GM18520 (cell line): ENCODE measurements at regions not wholly inside any gene's neighbourhood (a gene's known extent, or its start where the extent isn't known, plus 50 kb on each side); places are given as distances from the start of the nearest gene placed in this dataset.
A peak's percentile ranks its signal among the peaks of the same experiment; 100 is the strongest.

ENCODE experiments used
- ATAC-seq: cut with Tn5 transposase; IDR thresholded peaks from one replicate; pipeline ENCODE4 v1.9.1; 2021; ENCODE audit not compliant: unreplicated experiment

DNA sequence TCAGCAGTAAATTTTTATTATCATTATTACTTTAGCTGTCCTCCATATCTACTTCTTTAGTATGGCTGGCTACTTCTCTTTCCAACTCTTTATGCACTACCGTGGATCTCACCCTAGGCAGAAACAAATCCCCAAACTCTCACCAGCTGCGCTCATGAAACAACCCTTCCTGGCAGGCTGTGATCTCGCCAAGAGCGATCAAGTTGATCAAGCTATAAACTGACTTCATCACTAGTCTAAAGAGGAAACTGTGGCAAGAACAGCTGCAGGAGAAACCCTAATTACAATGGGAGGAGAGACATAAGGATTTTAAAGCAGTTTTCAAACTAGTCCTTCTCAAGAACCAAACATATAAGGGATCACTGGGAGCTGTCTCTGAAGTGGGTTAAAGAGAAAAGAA lies 160.5 kb upstream of the PRSS58 start:
- no peak for ATAC-seq

GRCh38 chr7:142414915-142415314 lies 157.1 kb upstream of the PRSS58 start:
- no peak for ATAC-seq

- peak; percentile 64 for ATAC-seq
These were observed 156.3 kb upstream of the PRSS58 start for GRCh38 chr7:142414135-142414534.

GRCh38 chr7:142413280-142414000 lies 155.6 kb upstream of the PRSS58 start:
- no peak for ATAC-seq

DNA sequence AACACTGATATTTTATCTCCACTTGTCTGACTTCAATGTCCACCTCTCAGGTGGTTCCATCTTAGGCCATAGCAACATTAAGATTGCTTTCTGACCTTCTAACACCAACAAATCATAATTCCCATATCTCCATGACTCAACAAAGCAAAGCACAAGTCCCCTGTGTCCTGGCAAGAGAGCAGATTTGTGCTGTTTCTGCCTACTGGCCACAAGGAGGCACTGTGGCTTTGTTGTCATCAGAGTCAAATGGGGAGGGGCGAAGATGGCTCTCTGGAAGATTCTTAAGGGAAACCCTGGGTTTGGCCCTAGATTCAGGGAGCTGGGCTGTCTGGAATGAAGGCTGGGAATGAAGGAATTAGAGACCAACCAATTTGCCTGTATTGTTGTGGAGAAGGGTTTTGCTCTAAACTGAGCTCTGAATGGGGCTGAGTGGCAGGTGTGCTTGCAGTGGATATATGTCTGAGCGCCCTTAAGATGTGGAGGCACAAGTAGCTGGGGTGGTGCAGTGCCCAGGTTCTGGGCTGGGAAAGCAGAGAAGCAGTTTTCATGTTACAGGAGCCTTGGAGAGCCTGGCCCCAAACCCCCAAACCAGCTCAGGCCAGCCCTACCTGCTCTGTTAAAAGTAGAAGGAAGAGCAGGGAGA lies 154.8 kb upstream of the PRSS58 start:
- ATAC-seq = peak; percentile 78

GRCh38 chr7:142409471-142409870 lies 151.6 kb upstream of the PRSS58 start:
- no peak for ATAC-seq

DNA sequence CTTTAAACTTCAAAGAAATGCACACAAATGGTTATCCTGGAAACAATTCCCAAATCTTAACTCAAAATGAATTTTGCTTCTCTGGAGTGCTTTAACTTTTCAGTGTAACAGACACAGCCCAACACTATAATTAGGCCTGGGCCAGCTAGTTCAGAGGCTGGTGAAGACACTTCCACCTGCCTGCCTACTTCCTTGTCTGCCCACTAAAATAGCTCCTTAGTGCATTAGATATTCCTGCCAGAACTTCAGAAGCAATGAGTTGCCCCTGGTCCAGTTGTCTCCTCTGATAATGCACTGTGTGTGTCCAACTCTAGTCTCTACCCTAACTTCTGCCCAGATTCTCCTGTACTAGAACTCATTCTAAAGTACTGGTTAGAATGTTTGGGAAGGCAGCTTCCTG lies 150.9 kb upstream of the PRSS58 start:
- no peak for ATAC-seq

- ATAC-seq = no peak
These were observed 150.2 kb upstream of the PRSS58 start for GRCh38 chr7:142407939-142408570.

GRCh38 chr7:142405122-142405765 lies 147.4 kb upstream of the PRSS58 start:
- ATAC-seq = no peak

GRCh38 chr7:142401951-142402350 lies 144.1 kb upstream of the PRSS58 start:
- no peak for ATAC-seq

GRCh38 chr7:142400042-142400533 lies 142.2 kb upstream of the PRSS58 start:
- no peak for ATAC-seq

DNA sequence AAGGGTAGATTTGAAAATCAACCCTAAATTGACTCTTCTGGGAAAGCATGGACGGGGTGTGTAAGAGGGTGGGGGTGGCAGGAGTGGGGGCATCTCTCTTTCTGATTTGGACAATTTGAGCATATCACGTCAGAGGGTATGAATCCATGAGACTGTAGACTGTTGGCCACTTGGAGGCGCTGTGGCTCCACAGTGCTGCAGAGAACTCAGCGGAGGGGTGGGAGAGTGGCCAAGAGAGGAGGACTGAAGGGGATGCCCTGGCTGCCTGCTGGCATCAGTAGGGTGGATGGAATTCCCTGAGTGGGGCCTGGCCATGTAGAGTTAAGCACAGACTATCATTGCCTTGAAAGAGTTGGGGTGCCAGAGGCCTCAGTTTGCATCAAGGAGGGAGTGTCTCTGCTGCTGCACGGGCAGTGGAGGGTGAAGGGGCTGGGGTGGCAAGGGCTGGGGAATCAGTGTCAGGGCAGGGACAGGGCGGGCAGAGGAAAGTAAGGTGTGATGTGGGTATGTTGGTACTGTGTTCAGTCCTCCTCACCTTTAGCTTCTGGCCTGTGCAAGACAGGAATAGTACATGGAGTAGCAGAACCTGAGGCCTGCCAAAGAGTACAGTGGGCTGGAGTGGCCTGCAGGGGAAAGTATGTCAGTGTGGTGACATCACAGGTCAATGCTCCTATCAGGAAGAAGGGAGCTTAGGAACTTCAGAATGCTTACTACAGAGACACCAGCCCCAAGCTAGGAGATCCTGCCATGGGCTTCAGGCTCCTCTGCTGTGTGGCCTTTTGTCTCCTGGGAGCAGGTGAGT lies 133.5 kb upstream of the PRSS58 start:
- ATAC-seq = no peak

GRCh38 chr7:142389544-142389943 lies 131.7 kb upstream of the PRSS58 start:
- no peak for ATAC-seq

GRCh38 chr7:142385491-142386340 lies 127.9 kb upstream of the PRSS58 start:
- ATAC-seq = peak; percentile 54

- ATAC-seq = no peak
These were observed 126.7 kb upstream of the PRSS58 start for GRCh38 chr7:142384493-142384922.

- ATAC-seq = no peak
These were observed 126.1 kb upstream of the PRSS58 start for GRCh38 chr7:142383841-142384492.

- ATAC-seq = no peak
These were observed 124.0 kb upstream of the PRSS58 start for GRCh38 chr7:142381727-142382390.

DNA sequence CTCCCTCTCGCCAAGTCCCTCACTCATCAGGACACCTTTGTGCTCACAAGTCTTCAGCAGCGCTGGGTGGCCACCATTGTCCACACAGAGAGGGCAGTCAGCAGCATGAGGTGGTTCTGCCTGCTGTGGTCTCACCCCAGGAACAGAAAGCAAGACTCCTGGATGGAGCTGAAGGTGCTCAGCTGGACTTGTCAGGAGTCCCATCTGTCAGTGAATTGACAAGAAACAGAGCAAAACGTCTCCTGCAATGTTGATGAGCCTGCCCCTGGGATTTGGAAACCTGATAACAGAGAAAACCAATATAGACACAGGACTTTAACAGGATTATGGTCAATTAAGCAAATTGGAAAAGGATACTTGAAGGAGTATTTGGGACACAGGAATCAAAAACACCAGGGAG lies 122.2 kb upstream of the PRSS58 start:
- no peak for ATAC-seq
